Neural cell (in vitro differentiated cells): ENCODE measurements at regions not wholly inside any gene's neighbourhood (a gene's known extent, or its start where the extent isn't known, plus 50 kb on each side); places are given as distances from the start of the nearest gene placed in this dataset.

Experiments used
- H2AFZ ChIP-seq: fragments of 200-600, 300-800 bp; sonication (generic), shearing (Covaris generic); 2 replicates; pipeline ENCODE4 v1.6.0; 2014; ENCODE audit warnings: low read depth, mild to moderate bottlenecking, antibody characterized with exemption, low read length, moderate library complexity
- H3F3A ChIP-seq: fragments of 200-600 bp; shearing (Covaris generic); 2 replicates; pipeline ENCODE4 v1.6.1; 2016; ENCODE audit warnings: mild to moderate bottlenecking, moderate library complexity, mixed read lengths, antibody characterized with exemption, low read length; ENCODE audit not compliant: insufficient read depth, poor library complexity, severe bottlenecking
- H3K27ac ChIP-seq: fragments of 200-600, 300-800 bp; sonication (generic), shearing (Covaris generic); 2 replicates; pipeline ENCODE4 v1.5.1; 2014; ENCODE audit warnings: mild to moderate bottlenecking, low read length, moderate library complexity
- H3K27me3 ChIP-seq: fragments of 300-800, 200-600 bp; sonication (generic), shearing (Covaris generic); 2 replicates; pipeline ENCODE4 v1.6.0; 2014; ENCODE audit warnings: mild to moderate bottlenecking, low read depth, low read length, moderate library complexity; ENCODE audit not compliant: insufficient read depth
- H3K36me3 ChIP-seq: fragments of 300-800, 200-600 bp; sonication (generic), shearing (Covaris generic); 2 replicates; pipeline ENCODE4 v1.5.1; 2014; ENCODE audit warnings: mild to moderate bottlenecking, antibody characterized with exemption, low read length, moderate library complexity; ENCODE audit not compliant: insufficient read depth
- H3K4me2 ChIP-seq: fragments of 300-800, 200-600 bp; sonication (generic), shearing (Covaris generic); 2 replicates; pipeline ENCODE4 v1.6.0; 2014; ENCODE audit warnings: mild to moderate bottlenecking, low read length
- H3K4me3 ChIP-seq: fragments of 300-800, 200-600 bp; sonication (generic), shearing (Covaris generic); 2 replicates; pipeline ENCODE4 v1.5.1; 2014; ENCODE audit warnings: mild to moderate bottlenecking, low read length, moderate library complexity
- H3K79me2 ChIP-seq: fragments of 200-600 bp; shearing (Covaris generic); replicated peaks from 2 replicates; pipeline ENCODE4 v1.6.0; 2014; ENCODE audit warnings: mild to moderate bottlenecking, low read length, moderate library complexity; ENCODE audit not compliant: insufficient read depth
- H3K9ac ChIP-seq: fragments of 300-800, 200-600 bp; sonication (generic), shearing (Covaris generic); 2 replicates; pipeline ENCODE4 v1.6.1; 2016; ENCODE audit warnings: mild to moderate bottlenecking, low read length, mixed read lengths
- H3K9me2 ChIP-seq: fragments of 200-600 bp; shearing (Covaris generic); 2 replicates; pipeline ENCODE4 v1.6.1; 2016; ENCODE audit warnings: mild to moderate bottlenecking, low read length, mixed read lengths; ENCODE audit not compliant: insufficient read depth
- H3K9me3 ChIP-seq: fragments of 200-600, 300-800 bp; sonication (generic), shearing (Covaris generic); 2 replicates; pipeline ENCODE4 v1.6.1; 2016; ENCODE audit warnings: mild to moderate bottlenecking, mixed run types, low read length, moderate library complexity, mixed read lengths
- H4K20me1 ChIP-seq: fragments of 200-600 bp; shearing (Covaris generic); 2 replicates; pipeline ENCODE4 v1.6.1; 2016; ENCODE audit warnings: mild to moderate bottlenecking, mixed run types; ENCODE audit not compliant: insufficient read depth
- EP300 ChIP-seq: fragments of 450-650 bp; conservative IDR thresholded peaks from 2 replicates; pipeline ENCODE4 v1.6.1; 2014; ENCODE audit warnings: antibody characterized with exemption, mild to moderate bottlenecking, moderate library complexity; ENCODE audit not compliant: poor library complexity, severe bottlenecking
- EZH2 ChIP-seq: fragments of 200-600, 300-800 bp; shearing (Covaris generic), sonication (generic); IDR thresholded peaks from 2 replicates; pipeline ENCODE4 v1.6.1; 2014; ENCODE audit warnings: antibody characterized with exemption, low read length, borderline replicate concordance, mild to moderate bottlenecking; ENCODE audit not compliant: insufficient read depth, poor library complexity, severe bottlenecking
- MXI1 ChIP-seq: fragments of 450-650 bp; conservative IDR thresholded peaks from 2 replicates; pipeline ENCODE4 v1.6.1; 2014; ENCODE audit warnings: antibody characterized with exemption, mild to moderate bottlenecking; ENCODE audit not compliant: poor library complexity, severe bottlenecking
- POLR2AphosphoS5 ChIP-seq: IDR thresholded peaks from 2 replicates; pipeline ENCODE4 v1.6.1; 2012
- SMC3 ChIP-seq: fragments of 450-650 bp; conservative IDR thresholded peaks from 2 replicates; pipeline ENCODE4 v1.6.1; 2014; ENCODE audit warnings: antibody characterized with exemption, mild to moderate bottlenecking, moderate library complexity; ENCODE audit not compliant: poor library complexity
- TF ChIP-seq, protein P1 (sequence below): IDR thresholded peaks from 2 replicates; pipeline ENCODE4 v1.6.1; 2012; ENCODE audit warnings: borderline replicate concordance
- TF ChIP-seq, protein P2 (sequence below): fragments of 450-650 bp; IDR thresholded peaks from 2 replicates; pipeline ENCODE4 v1.5.1; 2014; ENCODE audit warnings: antibody characterized with exemption, mild to moderate bottlenecking, moderate library complexity; ENCODE audit not compliant: poor library complexity, severe bottlenecking

GRCh38 chr13:67662997-67663396 lies 432.9 kb upstream of the PCDH9 start:
- no peak overlapping the region for H2AFZ ChIP-seq
- no peaks in the 10 kb centered on the region for H3F3A ChIP-seq

GRCh38 chr13:67652887-67653286 lies 422.8 kb upstream of the PCDH9 start:
- Histone ChIP-seq H4K20me1 (no peaks in the 10 kb centered on the region), H3K27ac (no peak overlapping the region), H3K27me3 (no peaks in the 10 kb centered on the region), H3K79me2 (no peaks in the 10 kb centered on the region), H3K36me3 (no peaks in the 10 kb centered on the region), H3K9me3 (no peaks in the 10 kb centered on the region), H3K4me2 (no peak overlapping the region), H3F3A (no peaks in the 10 kb centered on the region), H3K9me2 (no peaks in the 10 kb centered on the region), H3K9ac (no peak overlapping the region), H2AFZ (no peak overlapping the region), H3K4me3 (no peak overlapping the region)
- TF ChIP-seq, protein P1, sequence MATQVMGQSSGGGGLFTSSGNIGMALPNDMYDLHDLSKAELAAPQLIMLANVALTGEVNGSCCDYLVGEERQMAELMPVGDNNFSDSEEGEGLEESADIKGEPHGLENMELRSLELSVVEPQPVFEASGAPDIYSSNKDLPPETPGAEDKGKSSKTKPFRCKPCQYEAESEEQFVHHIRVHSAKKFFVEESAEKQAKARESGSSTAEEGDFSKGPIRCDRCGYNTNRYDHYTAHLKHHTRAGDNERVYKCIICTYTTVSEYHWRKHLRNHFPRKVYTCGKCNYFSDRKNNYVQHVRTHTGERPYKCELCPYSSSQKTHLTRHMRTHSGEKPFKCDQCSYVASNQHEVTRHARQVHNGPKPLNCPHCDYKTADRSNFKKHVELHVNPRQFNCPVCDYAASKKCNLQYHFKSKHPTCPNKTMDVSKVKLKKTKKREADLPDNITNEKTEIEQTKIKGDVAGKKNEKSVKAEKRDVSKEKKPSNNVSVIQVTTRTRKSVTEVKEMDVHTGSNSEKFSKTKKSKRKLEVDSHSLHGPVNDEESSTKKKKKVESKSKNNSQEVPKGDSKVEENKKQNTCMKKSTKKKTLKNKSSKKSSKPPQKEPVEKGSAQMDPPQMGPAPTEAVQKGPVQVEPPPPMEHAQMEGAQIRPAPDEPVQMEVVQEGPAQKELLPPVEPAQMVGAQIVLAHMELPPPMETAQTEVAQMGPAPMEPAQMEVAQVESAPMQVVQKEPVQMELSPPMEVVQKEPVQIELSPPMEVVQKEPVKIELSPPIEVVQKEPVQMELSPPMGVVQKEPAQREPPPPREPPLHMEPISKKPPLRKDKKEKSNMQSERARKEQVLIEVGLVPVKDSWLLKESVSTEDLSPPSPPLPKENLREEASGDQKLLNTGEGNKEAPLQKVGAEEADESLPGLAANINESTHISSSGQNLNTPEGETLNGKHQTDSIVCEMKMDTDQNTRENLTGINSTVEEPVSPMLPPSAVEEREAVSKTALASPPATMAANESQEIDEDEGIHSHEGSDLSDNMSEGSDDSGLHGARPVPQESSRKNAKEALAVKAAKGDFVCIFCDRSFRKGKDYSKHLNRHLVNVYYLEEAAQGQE: no peak
- TF ChIP-seq SMC3: no peak
- TF ChIP-seq, protein P2, sequence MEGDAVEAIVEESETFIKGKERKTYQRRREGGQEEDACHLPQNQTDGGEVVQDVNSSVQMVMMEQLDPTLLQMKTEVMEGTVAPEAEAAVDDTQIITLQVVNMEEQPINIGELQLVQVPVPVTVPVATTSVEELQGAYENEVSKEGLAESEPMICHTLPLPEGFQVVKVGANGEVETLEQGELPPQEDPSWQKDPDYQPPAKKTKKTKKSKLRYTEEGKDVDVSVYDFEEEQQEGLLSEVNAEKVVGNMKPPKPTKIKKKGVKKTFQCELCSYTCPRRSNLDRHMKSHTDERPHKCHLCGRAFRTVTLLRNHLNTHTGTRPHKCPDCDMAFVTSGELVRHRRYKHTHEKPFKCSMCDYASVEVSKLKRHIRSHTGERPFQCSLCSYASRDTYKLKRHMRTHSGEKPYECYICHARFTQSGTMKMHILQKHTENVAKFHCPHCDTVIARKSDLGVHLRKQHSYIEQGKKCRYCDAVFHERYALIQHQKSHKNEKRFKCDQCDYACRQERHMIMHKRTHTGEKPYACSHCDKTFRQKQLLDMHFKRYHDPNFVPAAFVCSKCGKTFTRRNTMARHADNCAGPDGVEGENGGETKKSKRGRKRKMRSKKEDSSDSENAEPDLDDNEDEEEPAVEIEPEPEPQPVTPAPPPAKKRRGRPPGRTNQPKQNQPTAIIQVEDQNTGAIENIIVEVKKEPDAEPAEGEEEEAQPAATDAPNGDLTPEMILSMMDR: no peak
- TF ChIP-seq MXI1: no peak
- TF ChIP-seq POLR2AphosphoS5: no peak

More at GRCh38 chr13:67662997-67663396, 432.9 kb upstream of the PCDH9 start:
- Histone ChIP-seq H3K27me3 (no peaks in the 10 kb centered on the region), H3K9me2 (no peaks in the 10 kb centered on the region), H3K4me2 (no peak overlapping the region), H3K27ac (no peak overlapping the region), H3K36me3 (no peaks in the 10 kb centered on the region), H3K9ac (no peak overlapping the region), H3K4me3 (no peak overlapping the region), H4K20me1 (no peaks in the 10 kb centered on the region), H3K79me2 (no peaks in the 10 kb centered on the region), H3K9me3 (no peaks in the 10 kb centered on the region)
- no peak for TF ChIP-seq MXI1

DNA sequence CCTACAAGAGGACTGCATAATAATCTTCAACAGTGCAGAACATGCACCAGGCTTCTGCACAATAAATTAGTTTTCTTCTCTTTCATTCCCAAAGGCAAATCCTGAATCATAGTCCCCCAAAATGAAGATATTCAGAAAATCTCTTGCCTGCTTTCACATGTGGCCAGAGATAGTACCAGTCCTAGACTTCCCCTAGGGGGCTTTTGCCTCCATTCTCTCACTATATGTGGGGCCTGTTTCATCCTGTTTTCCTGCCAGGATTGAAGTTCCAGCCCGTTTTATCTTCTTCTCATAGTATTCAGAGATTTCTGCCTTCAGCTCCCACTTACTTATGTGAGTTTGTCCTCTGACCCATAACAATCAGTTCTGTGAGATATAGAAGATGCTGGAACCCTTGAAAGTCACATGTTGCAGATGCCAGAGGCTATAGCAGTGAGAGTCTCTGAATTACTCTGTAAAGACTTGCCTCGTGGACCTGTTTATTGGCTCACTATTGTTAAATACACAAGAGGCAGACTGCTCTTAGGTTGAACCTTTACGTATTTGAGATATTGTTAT lies 421.9 kb upstream of the PCDH9 start:
- Histone ChIP-seq H3K36me3 (no peaks in the 10 kb centered on the region), H3K9ac (no peak overlapping the region), H3K79me2 (no peaks in the 10 kb centered on the region), H3K9me2 (no peaks in the 10 kb centered on the region), H2AFZ (no peak overlapping the region), H3K27ac (no peak overlapping the region), H3K4me3 (no peak overlapping the region), H3F3A (no peaks in the 10 kb centered on the region), H3K4me2 (no peak overlapping the region), H3K9me3 (no peaks in the 10 kb centered on the region), H3K27me3 (no peaks in the 10 kb centered on the region), H4K20me1 (no peaks in the 10 kb centered on the region)
- no peak for TF ChIP-seq EP300
- TF ChIP-seq EZH2: no peak
